Caco-2 (cell line): ENCODE measurements at regions not wholly inside any gene's neighbourhood (a gene's known extent, or its start where the extent isn't known, plus 50 kb on each side); places are given as distances from the start of the nearest gene placed in this dataset.
"Not testable (repeated sequence)": the region's sequence is repeated elsewhere in the genome, so short reads cannot be mapped to it uniquely, and the experiment has no call there.

Experiments used
- BruUV-seq: library from RNA; stranded (reverse); fragments of 400-500 nt; replicated peaks from 2 replicates; lab custom pipeline; 2021; lab: Mats Ljungman, UMichigan
- CTCF ChIA-PET: fragments of 300-600 bp; sonication (Branson Sonifier 250); formaldehyde crosslinking; loops from one replicate; lab custom pipeline; 2022; ENCODE audit warnings: antibody characterized with exemption; lab: Charles Lee
- POLR2A ChIA-PET: fragments of 300-600 bp; sonication (Branson Sonifier 250); formaldehyde crosslinking; loops from one replicate; lab custom pipeline; 2022; ENCODE audit warnings: antibody characterized with exemption; lab: Charles Lee
- DNase-seq, 2 experiments: peaks; one replicate each; pipeline versions ENCODE4 v3.0.0 to v3.0.0-alpha.2; 2020 to 2022
- H3K27me3 ChIP-seq: replicated peaks from 2 replicates; pipeline ENCODE4 v1.6.0; 2011; ENCODE audit warnings: low read length; ENCODE audit not compliant: control insufficient read depth, insufficient read depth
- H3K36me3 ChIP-seq: 2 replicates; pipeline ENCODE4 v1.5.1; 2011; ENCODE audit warnings: low read length; ENCODE audit not compliant: control insufficient read depth, insufficient read depth
- H3K4me1 ChIP-seq: fragments of 250-450 bp; sonication (Bioruptor Pico); 2 replicates; pipeline ENCODE4 v1.5.1; 2020; ENCODE audit warnings: mild to moderate bottlenecking
- H3K4me3 ChIP-seq: 2 replicates; pipeline ENCODE4 v1.5.1; 2011; ENCODE audit warnings: low read depth, mild to moderate bottlenecking, control low read depth, low read length
- H3K9me3 ChIP-seq: fragments of 250-450 bp; sonication (Bioruptor Pico); 2 replicates; pipeline ENCODE4 v1.5.1; 2020; ENCODE audit warnings: mild to moderate bottlenecking, moderate library complexity
- H3K27ac Mint-ChIP-seq: one replicate; pipeline ENCODE4 v1.8.0; 2022; ENCODE audit warnings: mixed read lengths; ENCODE audit not compliant: unreplicated experiment
- H3K27me3 Mint-ChIP-seq: one replicate; pipeline ENCODE4 v1.8.0; 2022; ENCODE audit warnings: mixed read lengths; ENCODE audit not compliant: insufficient read depth, unreplicated experiment
- H3K36me3 Mint-ChIP-seq: one replicate; pipeline ENCODE4 v1.8.0; 2022; ENCODE audit warnings: mild to moderate bottlenecking, mixed read lengths; ENCODE audit not compliant: insufficient read depth, unreplicated experiment
- H3K4me1 Mint-ChIP-seq: one replicate; pipeline ENCODE4 v1.8.0; 2022; ENCODE audit warnings: low read depth, mixed read lengths; ENCODE audit not compliant: unreplicated experiment
- H3K4me3 Mint-ChIP-seq: one replicate; pipeline ENCODE4 v1.8.0; 2022; ENCODE audit warnings: mild to moderate bottlenecking, moderate library complexity, mixed read lengths; ENCODE audit not compliant: unreplicated experiment
- H3K9me3 Mint-ChIP-seq: one replicate; pipeline ENCODE4 v1.8.0; 2022; ENCODE audit warnings: mixed read lengths; ENCODE audit not compliant: unreplicated experiment
- CTCF ChIP-seq, 2 experiments: fragments of 200-600 bp in 1 of 2; IDR thresholded peaks; 1 replicate in 1 of 2; 2 replicates in 1 of 2; pipeline versions ENCODE4 v1.5.1 to v1.8.0; 2011 to 2022; ENCODE audit warnings: antibody characterized with exemption in 1 of 2, control low read depth in 1 of 2, inconsistent platforms in 1 of 2, low read depth in 1 of 2, low read length in 1 of 2, mild to moderate bottlenecking in 1 of 2, moderate library complexity in 1 of 2; ENCODE audit not compliant: insufficient read depth in 1 of 2, severe bottlenecking in 1 of 2, unreplicated experiment in 1 of 2
- intact Hi-C: fragments of 100-400 bp; cut with micrococcal nuclease; formaldehyde crosslinking; loops from one replicate; pipeline ENCODE4 v1.10.0; 2022; ENCODE audit not compliant: unreplicated experiment

- no peaks in the 10 kb centered on the region for H3K4me1 Mint-ChIP-seq
- ChIA-PET POLR2A (no interaction called here), CTCF (no interaction called here)
- no peaks in the 10 kb centered on the region for H3K9me3 Mint-ChIP-seq
- no peak overlapping the region for H3K4me3 Mint-ChIP-seq
- intact Hi-C loops: no loop called here
- H3K27ac Mint-ChIP-seq: no peak overlapping the region
- H3K36me3 Mint-ChIP-seq: no peaks in the 10 kb centered on the region
- H3K4me3 ChIP-seq: no peak overlapping the region
- H3K4me1 ChIP-seq: no peaks in the 10 kb centered on the region
- H3K27me3 ChIP-seq: no peaks in the 10 kb centered on the region
- H3K36me3 ChIP-seq: no peaks in the 10 kb centered on the region
- BruUV-seq: no TSS peak
- no peak for DNase-seq
- no peak for TF ChIP-seq CTCF (IDR thresholded peaks at IDR 0.05; ENCODE audit: insufficient read depth in 1 of 2, low read depth in 1 of 2, low read length in 1 of 2, severe bottlenecking in 1 of 2, unreplicated experiment in 1 of 2)
- H3K27me3 Mint-ChIP-seq: no peaks in the 10 kb centered on the region
- H3K9me3 ChIP-seq: no peaks in the 10 kb centered on the region
These were observed 73.8 kb downstream of the MINAR1 start for GRCh38 chr15:79505956-79506355.

GRCh38 chr15:79512844-79513243 lies 80.7 kb downstream of the MINAR1 start:
- BruUV-seq, intact Hi-C loops, H3K9me3 Mint-ChIP-seq, H3K4me1 Mint-ChIP-seq, H3K36me3 Mint-ChIP-seq, H3K27ac Mint-ChIP-seq, H3K36me3 ChIP-seq, H3K9me3 ChIP-seq, H3K4me3 Mint-ChIP-seq, H3K27me3 ChIP-seq, CTCF ChIA-PET, H3K4me3 ChIP-seq, POLR2A ChIA-PET, DNase-seq, H3K4me1 ChIP-seq, H3K27me3 Mint-ChIP-seq: not testable (repeated sequence)

GRCh38 chr15:79513417-79513816 lies 81.3 kb downstream of the MINAR1 start:
- no peak for TF ChIP-seq CTCF (IDR thresholded peaks at IDR 0.05; ENCODE audit: insufficient read depth in 1 of 2, low read depth in 1 of 2, low read length in 1 of 2, severe bottlenecking in 1 of 2, unreplicated experiment in 1 of 2)
- H3K9me3 ChIP-seq: no peaks in the 10 kb centered on the region
- POLR2A ChIA-PET: no interaction called here
- CTCF ChIA-PET: no interaction called here
- no peak for DNase-seq
- Mint-ChIP-seq H3K36me3 (no peaks in the 10 kb centered on the region), H3K27ac (no peak overlapping the region), H3K4me3 (no peak overlapping the region), H3K4me1 (no peaks in the 10 kb centered on the region), H3K9me3 (no peaks in the 10 kb centered on the region), H3K27me3 (peaks cover 13% of the 10 kb centered on the region)
- no peak overlapping the region for H3K4me3 ChIP-seq
- intact Hi-C loops: no loop called here
- H3K4me1 ChIP-seq: no peaks in the 10 kb centered on the region
- no peaks in the 10 kb centered on the region for H3K36me3 ChIP-seq
- BruUV-seq: no TSS peak
- no peaks in the 10 kb centered on the region for H3K27me3 ChIP-seq

- H3K36me3 Mint-ChIP-seq: no peaks in the 10 kb centered on the region
- intact Hi-C loops: no loop called here
- CTCF ChIA-PET: no interaction called here
These were observed 81.8 kb downstream of the MINAR1 start for GRCh38 chr15:79513940-79514339.

More at GRCh38 chr15:79513940-79514339, 81.8 kb downstream of the MINAR1 start:
- no peaks in the 10 kb centered on the region for H3K27me3 ChIP-seq
- no peaks in the 10 kb centered on the region for H3K36me3 ChIP-seq
- no peaks in the 10 kb centered on the region for H3K9me3 Mint-ChIP-seq
- H3K27ac Mint-ChIP-seq: no peak overlapping the region
- TF ChIP-seq CTCF (IDR thresholded peaks at IDR 0.05; ENCODE audit: insufficient read depth in 1 of 2, low read depth in 1 of 2, low read length in 1 of 2, severe bottlenecking in 1 of 2, unreplicated experiment in 1 of 2): no peak
- no peak overlapping the region for H3K4me3 ChIP-seq
- DNase-seq: no peak
- POLR2A ChIA-PET: no interaction called here
- H3K4me1 ChIP-seq: no peaks in the 10 kb centered on the region
- no TSS peak for BruUV-seq
- no peak overlapping the region for H3K4me3 Mint-ChIP-seq
- H3K4me1 Mint-ChIP-seq: no peaks in the 10 kb centered on the region
- H3K9me3 ChIP-seq: no peaks in the 10 kb centered on the region
- peaks cover 15% of the 10 kb centered on the region for H3K27me3 Mint-ChIP-seq
